ENCODE measurements at regions not wholly inside any gene's neighbourhood (a gene's known extent, or its start where the extent isn't known, plus 50 kb on each side); places are given as distances from the start of the nearest gene placed in this dataset.
A peak's percentile ranks its signal among the peaks of the same experiment; 100 is the strongest.

GRCh38 chr3:148002705-148003205 is 593.6 kb downstream of the ZIC1 start:
- no peaks in the 10 kb centered on the region for H3K36me3 ChIP-seq (ENCODE audit: insufficient read depth, low read depth, low read length)
- H3K9ac ChIP-seq (ENCODE audit: low read depth, low read length): no peak overlapping the region
- no peaks in the 10 kb centered on the region; the same call in 1 of the 2 replicates for H3K9me3 ChIP-seq (ENCODE audit: insufficient read depth, low read depth, low read length)
- H3K4me3 ChIP-seq (ENCODE audit: low read length): no peak overlapping the region
- peaks cover 13% of the 10 kb centered on the region; the same call in 1 of the 2 replicates for H3K4me1 ChIP-seq (ENCODE audit: insufficient read depth, low read length)
- no peak overlapping the region for H3K27ac ChIP-seq (ENCODE audit: low read length)
- H3K27me3 ChIP-seq (ENCODE audit: insufficient read depth, low read length): no peaks in the 10 kb centered on the region

- H3K36me3 ChIP-seq (ENCODE audit: insufficient read depth, low read depth, low read length): no peaks in the 10 kb centered on the region
- H3K9me3 ChIP-seq (ENCODE audit: insufficient read depth, low read depth, low read length): no peaks in the 10 kb centered on the region; the same call in 1 of the 2 replicates
- H3K9ac ChIP-seq (ENCODE audit: low read depth, low read length): no peak overlapping the region
- H3K27ac ChIP-seq (ENCODE audit: low read length): no peak overlapping the region
- peak overlapping the region; percentile 21; the same call in 1 of the 2 replicates for H3K4me3 ChIP-seq (ENCODE audit: low read length)
- peaks cover 13% of the 10 kb centered on the region; the same call in 1 of the 2 replicates for H3K4me1 ChIP-seq (ENCODE audit: insufficient read depth, low read length)
- H3K27me3 ChIP-seq (ENCODE audit: insufficient read depth, low read length): no peaks in the 10 kb centered on the region
Observed at GRCh38 chr3:148004331-148004730, 595.2 kb downstream of the ZIC1 start.

GRCh38 chr3:148005456-148005855 is 596.3 kb downstream of the ZIC1 start:
- Histone ChIP-seq H3K36me3 (ENCODE audit: insufficient read depth, low read depth, low read length) (no peaks in the 10 kb centered on the region), H3K9ac (ENCODE audit: low read depth, low read length) (no peak overlapping the region), H3K27me3 (ENCODE audit: insufficient read depth, low read length) (no peaks in the 10 kb centered on the region), H3K9me3 (ENCODE audit: insufficient read depth, low read depth, low read length) (no peaks in the 10 kb centered on the region), H3K4me3 (ENCODE audit: low read length) (no peak overlapping the region), H3K27ac (ENCODE audit: low read length) (no peak overlapping the region), H3K4me1 (ENCODE audit: insufficient read depth, low read length) (peaks cover 13% of the 10 kb centered on the region; the same call in 1 of the 2 replicates)

GRCh38 chr3:148006508-148006907 is 597.3 kb downstream of the ZIC1 start:
- H3K4me1 ChIP-seq (ENCODE audit: insufficient read depth, low read length): peaks cover 13% of the 10 kb centered on the region; the same call in 1 of the 2 replicates
- no peak overlapping the region for H3K27ac ChIP-seq (ENCODE audit: low read length)
- no peak overlapping the region for H3K9ac ChIP-seq (ENCODE audit: low read depth, low read length)
- no peak overlapping the region for H3K4me3 ChIP-seq (ENCODE audit: low read length)
- no peaks in the 10 kb centered on the region for H3K36me3 ChIP-seq (ENCODE audit: insufficient read depth, low read depth, low read length)
- no peaks in the 10 kb centered on the region for H3K27me3 ChIP-seq (ENCODE audit: insufficient read depth, low read length)
- no peaks in the 10 kb centered on the region for H3K9me3 ChIP-seq (ENCODE audit: insufficient read depth, low read depth, low read length)

GRCh38 chr3:148008591-148008990 is 599.4 kb downstream of the ZIC1 start:
- H3K36me3 ChIP-seq (ENCODE audit: insufficient read depth, low read depth, low read length): no peaks in the 10 kb centered on the region
- no peaks in the 10 kb centered on the region for H3K9me3 ChIP-seq (ENCODE audit: insufficient read depth, low read depth, low read length)
- no peak overlapping the region for H3K4me3 ChIP-seq (ENCODE audit: low read length)
- peaks cover 12% of the 10 kb centered on the region; the same call in 1 of the 2 replicates for H3K4me1 ChIP-seq (ENCODE audit: insufficient read depth, low read length)
- no peak overlapping the region for H3K9ac ChIP-seq (ENCODE audit: low read depth, low read length)
- H3K27ac ChIP-seq (ENCODE audit: low read length): no peak overlapping the region
- no peaks in the 10 kb centered on the region for H3K27me3 ChIP-seq (ENCODE audit: insufficient read depth, low read length)

- Histone ChIP-seq H3K27ac (ENCODE audit: low read length) (no peak overlapping the region), H3K9ac (ENCODE audit: low read depth, low read length) (no peak overlapping the region), H3K36me3 (ENCODE audit: insufficient read depth, low read depth, low read length) (no peaks in the 10 kb centered on the region), H3K9me3 (ENCODE audit: insufficient read depth, low read depth, low read length) (no peaks in the 10 kb centered on the region), H3K4me3 (ENCODE audit: low read length) (no peak overlapping the region), H3K4me1 (ENCODE audit: insufficient read depth, low read length) (no peaks in the 10 kb centered on the region), H3K27me3 (ENCODE audit: insufficient read depth, low read length) (no peaks in the 10 kb centered on the region)
Observed at GRCh38 chr3:148020861-148021260, 611.7 kb downstream of the ZIC1 start.

GRCh38 chr3:148021381-148021780 is 612.2 kb downstream of the ZIC1 start:
- H3K27me3 ChIP-seq (ENCODE audit: insufficient read depth, low read length): no peaks in the 10 kb centered on the region
- no peak overlapping the region for H3K27ac ChIP-seq (ENCODE audit: low read length)
- H3K36me3 ChIP-seq (ENCODE audit: insufficient read depth, low read depth, low read length): no peaks in the 10 kb centered on the region
- no peaks in the 10 kb centered on the region for H3K4me1 ChIP-seq (ENCODE audit: insufficient read depth, low read length)
- H3K4me3 ChIP-seq (ENCODE audit: low read length): no peak overlapping the region
- H3K9ac ChIP-seq (ENCODE audit: low read depth, low read length): no peak overlapping the region
- H3K9me3 ChIP-seq (ENCODE audit: insufficient read depth, low read depth, low read length): no peaks in the 10 kb centered on the region

GRCh38 chr3:148023994-148024393 is 614.8 kb downstream of the ZIC1 start:
- Histone ChIP-seq H3K9me3 (ENCODE audit: insufficient read depth, low read depth, low read length) (no peaks in the 10 kb centered on the region), H3K9ac (ENCODE audit: low read depth, low read length) (no peak overlapping the region), H3K27me3 (ENCODE audit: insufficient read depth, low read length) (no peaks in the 10 kb centered on the region), H3K36me3 (ENCODE audit: insufficient read depth, low read depth, low read length) (no peaks in the 10 kb centered on the region), H3K27ac (ENCODE audit: low read length) (no peak overlapping the region), H3K4me3 (ENCODE audit: low read length) (no peak overlapping the region), H3K4me1 (ENCODE audit: insufficient read depth, low read length) (no peaks in the 10 kb centered on the region)

GRCh38 chr3:148026009-148026588 is 616.9 kb downstream of the ZIC1 start:
- Histone ChIP-seq H3K9me3 (ENCODE audit: insufficient read depth, low read depth, low read length) (no peaks in the 10 kb centered on the region), H3K4me1 (ENCODE audit: insufficient read depth, low read length) (no peaks in the 10 kb centered on the region), H3K27me3 (ENCODE audit: insufficient read depth, low read length) (no peaks in the 10 kb centered on the region), H3K9ac (ENCODE audit: low read depth, low read length) (no peak overlapping the region), H3K36me3 (ENCODE audit: insufficient read depth, low read depth, low read length) (no peaks in the 10 kb centered on the region), H3K4me3 (ENCODE audit: low read length) (no peak overlapping the region), H3K27ac (ENCODE audit: low read length) (no peak overlapping the region)

- H3K4me3 ChIP-seq (ENCODE audit: low read length): no peak overlapping the region
- H3K9me3 ChIP-seq (ENCODE audit: insufficient read depth, low read depth, low read length): no peaks in the 10 kb centered on the region
- no peaks in the 10 kb centered on the region for H3K36me3 ChIP-seq (ENCODE audit: insufficient read depth, low read depth, low read length)
- no peaks in the 10 kb centered on the region for H3K27me3 ChIP-seq (ENCODE audit: insufficient read depth, low read length)
- H3K4me1 ChIP-seq (ENCODE audit: insufficient read depth, low read length): no peaks in the 10 kb centered on the region
- H3K9ac ChIP-seq (ENCODE audit: low read depth, low read length): no peak overlapping the region
- H3K27ac ChIP-seq (ENCODE audit: low read length): no peak overlapping the region
Observed at GRCh38 chr3:148030975-148031374, 621.8 kb downstream of the ZIC1 start.

GRCh38 chr3:148034353-148034752 is 625.2 kb downstream of the ZIC1 start:
- no peaks in the 10 kb centered on the region for H3K27me3 ChIP-seq (ENCODE audit: insufficient read depth, low read length)
- no peaks in the 10 kb centered on the region for H3K9me3 ChIP-seq (ENCODE audit: insufficient read depth, low read depth, low read length)
- H3K27ac ChIP-seq (ENCODE audit: low read length): no peak overlapping the region
- H3K36me3 ChIP-seq (ENCODE audit: insufficient read depth, low read depth, low read length): no peaks in the 10 kb centered on the region
- H3K9ac ChIP-seq (ENCODE audit: low read depth, low read length): no peak overlapping the region
- no peak overlapping the region for H3K4me3 ChIP-seq (ENCODE audit: low read length)
- no peaks in the 10 kb centered on the region; the same call in 1 of the 2 replicates for H3K4me1 ChIP-seq (ENCODE audit: insufficient read depth, low read length)

GRCh38 chr3:148036331-148036876 is 627.2 kb downstream of the ZIC1 start:
- Histone ChIP-seq H3K4me3 (ENCODE audit: low read length) (no peak overlapping the region), H3K9ac (ENCODE audit: low read depth, low read length) (no peak overlapping the region), H3K27me3 (ENCODE audit: insufficient read depth, low read length) (no peaks in the 10 kb centered on the region), H3K4me1 (ENCODE audit: insufficient read depth, low read length) (no peaks in the 10 kb centered on the region; the same call in 1 of the 2 replicates), H3K36me3 (ENCODE audit: insufficient read depth, low read depth, low read length) (no peaks in the 10 kb centered on the region), H3K9me3 (ENCODE audit: insufficient read depth, low read depth, low read length) (no peaks in the 10 kb centered on the region), H3K27ac (ENCODE audit: low read length) (no peak overlapping the region)

Data from iPS-20b (cell line).